CD14-positive monocyte (primary cell): ENCODE measurements at regions not wholly inside any gene's neighbourhood (a gene's known extent, or its start where the extent isn't known, plus 50 kb on each side); places are given as distances from the start of the nearest gene placed in this dataset.

Source experiments
- DNase-seq, 3 donors: peaks; one replicate each; pipeline ENCODE4 v3.0.0-alpha.2; 2011 to 2022
- H2AFZ ChIP-seq: 2 replicates; pipeline ENCODE4 v1.6.0; 2012; ENCODE audit warnings: mild to moderate bottlenecking, low read depth, low read length, inconsistent platforms; ENCODE audit not compliant: insufficient read depth, poor library complexity, severe bottlenecking
- H3K27ac ChIP-seq, 2 donors: 1 replicate in 1 of 2; 2 replicates in 1 of 2; pipeline ENCODE4 v1.5.1; 2012 to 2013; ENCODE audit warnings: low read length in 2 of 2, control low read depth in 1 of 2, inconsistent platforms in 1 of 2, low read depth in 1 of 2, mild to moderate bottlenecking in 1 of 2
- H3K27me3 ChIP-seq, 2 donors: one replicate each; pipeline versions ENCODE4 v1.6.0 to v1.6.1; 2011 to 2013; ENCODE audit warnings: low read length in 2 of 2; ENCODE audit not compliant: control insufficient read depth in 2 of 2, insufficient read depth in 2 of 2
- H3K36me3 ChIP-seq, 2 donors: replicated peaks in 1 of 2; 1 replicate in 1 of 2; 2 replicates in 1 of 2; pipeline versions ENCODE4 v1.5.1 to v1.6.1; 2012 to 2013; ENCODE audit warnings: low read length in 2 of 2, control low read depth in 1 of 2, inconsistent platforms in 1 of 2, mild to moderate bottlenecking in 1 of 2; ENCODE audit not compliant: insufficient read depth in 2 of 2, control insufficient read depth in 1 of 2
- H3K4me1 ChIP-seq, 2 donors: 1 replicate in 1 of 2; 2 replicates in 1 of 2; pipeline versions ENCODE4 v1.5.1 to v1.6.1; 2012 to 2013; ENCODE audit warnings: low read length in 2 of 2, control low read depth in 1 of 2, inconsistent platforms in 1 of 2, mild to moderate bottlenecking in 1 of 2, moderate library complexity in 1 of 2; ENCODE audit not compliant: insufficient read depth in 2 of 2, control insufficient read depth in 1 of 2
- H3K4me2 ChIP-seq: replicated peaks from 2 replicates; pipeline ENCODE3; 2012; ENCODE audit warnings: low read length, moderate library complexity, mild to moderate bottlenecking; ENCODE audit not compliant: poor library complexity, severe bottlenecking; ENCODE audit errors: extremely low read depth
- H3K4me3 ChIP-seq, 3 experiments: fragments of 200-600 bp in 1 of 3; sonication (generic) in 1 of 3; replicated peaks in 1 of 3; 1 replicate in 2 of 3; 2 replicates in 1 of 3; pipeline ENCODE4 v1.5.1; 2011 to 2013; ENCODE audit warnings: low read length in 3 of 3, mild to moderate bottlenecking in 3 of 3, control low read depth in 2 of 3, low read depth in 2 of 3, inconsistent platforms in 1 of 3, moderate library complexity in 1 of 3
- H3K79me2 ChIP-seq: 2 replicates; pipeline ENCODE4 v1.6.0; 2012; ENCODE audit warnings: mild to moderate bottlenecking, control low read depth, inconsistent platforms, low read length, moderate library complexity; ENCODE audit not compliant: insufficient read depth
- H3K9ac ChIP-seq: 2 replicates; pipeline ENCODE4 v1.6.0; 2017; ENCODE audit warnings: low read length, mild to moderate bottlenecking; ENCODE audit not compliant: insufficient read depth, poor library complexity, severe bottlenecking
- H3K9me3 ChIP-seq, 2 donors: replicated peaks in 1 of 2; 1 replicate in 1 of 2; 2 replicates in 1 of 2; pipeline versions ENCODE4 v1.5.1 to v1.6.1; 2012 to 2013; ENCODE audit warnings: low read length in 2 of 2, control low read depth in 1 of 2; ENCODE audit not compliant: control insufficient read depth in 1 of 2, insufficient read depth in 1 of 2
- H4K20me1 ChIP-seq: 2 replicates; pipeline ENCODE4 v1.6.0; 2012; ENCODE audit warnings: mild to moderate bottlenecking, low read length, control low read depth, moderate library complexity; ENCODE audit not compliant: insufficient read depth
- H3K27ac Mint-ChIP-seq, 7 donors: one replicate each; pipeline ENCODE4 v1.8.0; 2020; ENCODE audit warnings: mild to moderate bottlenecking in 7 of 7, mixed read lengths in 7 of 7, moderate library complexity in 6 of 7, inconsistent platforms in 2 of 7
- H3K27me3 Mint-ChIP-seq, 3 donors: one replicate each; pipeline ENCODE4 v1.8.0; 2021 to 2022; ENCODE audit warnings: low read depth in 3 of 3, mild to moderate bottlenecking in 3 of 3, mixed read lengths in 3 of 3, moderate library complexity in 3 of 3, inconsistent platforms in 1 of 3
- H3K36me3 Mint-ChIP-seq, 2 donors: one replicate each; pipeline ENCODE4 v1.8.0; 2020; ENCODE audit warnings: mixed read lengths in 2 of 2, inconsistent platforms in 1 of 2, mild to moderate bottlenecking in 1 of 2
- H3K4me1 Mint-ChIP-seq: one replicate; pipeline ENCODE4 v1.8.0; 2020; ENCODE audit warnings: mild to moderate bottlenecking, mixed read lengths
- H3K4me3 Mint-ChIP-seq, 2 donors: one replicate each; pipeline ENCODE4 v1.8.0; 2020; ENCODE audit warnings: mild to moderate bottlenecking in 2 of 2, mixed read lengths in 2 of 2, moderate library complexity in 1 of 2
- H3K9me3 Mint-ChIP-seq, 7 donors: one replicate each; pipeline ENCODE4 v1.8.0; 2020 to 2022; ENCODE audit warnings: mixed read lengths in 7 of 7, mild to moderate bottlenecking in 6 of 7, moderate library complexity in 6 of 7, inconsistent platforms in 2 of 7
- whole genome bisulfite sequencing: methylation state at CpG from one replicate; pipeline ENCODE4 v1.1.5; 2013; ENCODE audit warnings: missing lambda C conversion rate; ENCODE audit not compliant: insufficient coverage; 5-methylcytosine and 5-hydroxymethylcytosine counted together
- intact Hi-C, 2 donors: fragments of 100-400 bp; cut with micrococcal nuclease; formaldehyde crosslinking; loops; one replicate each; pipeline versions ENCODE4 v1.15.0 to v1.15.1; 2023
- TF ChIP-seq, protein P1 (sequence below): fragments of 200-600 bp; IDR thresholded peaks from one replicate; pipeline ENCODE4 v1.8.0; 2022; ENCODE audit warnings: antibody characterized with exemption, mild to moderate bottlenecking

- peaks cover 3% of the 10 kb centered on the region for H3K4me1 Mint-ChIP-seq
- Histone ChIP-seq H3K27me3 (no peaks in the 10 kb centered on the region), H3K4me1 (no peaks in the 10 kb centered on the region), H3K4me3 (no peak overlapping the region), H3K27ac (no peak overlapping the region), H3K9me3 (no peaks in the 10 kb centered on the region), H3K36me3 (no peaks in the 10 kb centered on the region), H2AFZ (no peak overlapping the region), H3K79me2 (no peaks in the 10 kb centered on the region), H3K4me2 (no peak overlapping the region), H4K20me1 (no peaks in the 10 kb centered on the region), H3K9ac (no peak overlapping the region)
- WGBS: no CpG with 5 or more reads among the region's 1 CpG
- peaks cover 0 to 7% (median 2%) of the 10 kb centered on the region in 7 donors for H3K9me3 Mint-ChIP-seq
- no peak overlapping the region for H3K4me3 Mint-ChIP-seq
- DNase-seq: peak in 1 of 3 donors; percentile 28
- intact Hi-C loops: no loop called here
- H3K27me3 Mint-ChIP-seq: peaks cover 0 to 2% (median 0%) of the 10 kb centered on the region in 3 donors
- H3K27ac Mint-ChIP-seq: no peak overlapping the region
- TF ChIP-seq, protein P1, sequence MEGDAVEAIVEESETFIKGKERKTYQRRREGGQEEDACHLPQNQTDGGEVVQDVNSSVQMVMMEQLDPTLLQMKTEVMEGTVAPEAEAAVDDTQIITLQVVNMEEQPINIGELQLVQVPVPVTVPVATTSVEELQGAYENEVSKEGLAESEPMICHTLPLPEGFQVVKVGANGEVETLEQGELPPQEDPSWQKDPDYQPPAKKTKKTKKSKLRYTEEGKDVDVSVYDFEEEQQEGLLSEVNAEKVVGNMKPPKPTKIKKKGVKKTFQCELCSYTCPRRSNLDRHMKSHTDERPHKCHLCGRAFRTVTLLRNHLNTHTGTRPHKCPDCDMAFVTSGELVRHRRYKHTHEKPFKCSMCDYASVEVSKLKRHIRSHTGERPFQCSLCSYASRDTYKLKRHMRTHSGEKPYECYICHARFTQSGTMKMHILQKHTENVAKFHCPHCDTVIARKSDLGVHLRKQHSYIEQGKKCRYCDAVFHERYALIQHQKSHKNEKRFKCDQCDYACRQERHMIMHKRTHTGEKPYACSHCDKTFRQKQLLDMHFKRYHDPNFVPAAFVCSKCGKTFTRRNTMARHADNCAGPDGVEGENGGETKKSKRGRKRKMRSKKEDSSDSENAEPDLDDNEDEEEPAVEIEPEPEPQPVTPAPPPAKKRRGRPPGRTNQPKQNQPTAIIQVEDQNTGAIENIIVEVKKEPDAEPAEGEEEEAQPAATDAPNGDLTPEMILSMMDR: no peak
- no peaks in the 10 kb centered on the region for H3K36me3 Mint-ChIP-seq
Observed at GRCh38 chr2:145040433-145040832, 520.5 kb upstream of the ZEB2 start.

- Mint-ChIP-seq H3K27me3 (peaks cover 0 to 2% (median 0%) of the 10 kb centered on the region in 3 donors), H3K27ac (no peak overlapping the region), H3K9me3 (peaks cover 0 to 7% (median 2%) of the 10 kb centered on the region in 7 donors), H3K36me3 (no peaks in the 10 kb centered on the region), H3K4me3 (no peak overlapping the region), H3K4me1 (peaks cover 3% of the 10 kb centered on the region)
- Histone ChIP-seq H3K27ac (no peak overlapping the region), H3K27me3 (no peaks in the 10 kb centered on the region), H3K9me3 (no peaks in the 10 kb centered on the region), H3K4me3 (no peak overlapping the region), H2AFZ (peak overlapping the region; percentile 1), H3K4me1 (no peaks in the 10 kb centered on the region), H3K9ac (no peak overlapping the region), H3K36me3 (no peaks in the 10 kb centered on the region), H4K20me1 (no peaks in the 10 kb centered on the region), H3K4me2 (no peak overlapping the region), H3K79me2 (no peaks in the 10 kb centered on the region)
- 70% methylated on average over 4 of the region's 6 CpGs for WGBS
- DNase-seq: peak in 1 of 3 donors; percentile 2
- TF ChIP-seq, protein P1: no peak
- intact Hi-C loops: no loop called here
Observed at GRCh38 chr2:145038041-145038525, 518.2 kb upstream of the ZEB2 start.
